AG08395 (cell line): ENCODE measurements at regions not wholly inside any gene's neighbourhood (a gene's known extent, or its start where the extent isn't known, plus 50 kb on each side); places are given as distances from the start of the nearest gene placed in this dataset.

Experiments used
- DNase-seq: peaks from one replicate; pipeline ENCODE4 v3.0.0; 2012; ENCODE audit warnings: mixed read lengths, low spot score

GRCh38 chr3:148023994-148024393, 614.8 kb downstream of the ZIC1 start:
- peak; percentile 76 for DNase-seq

GRCh38 chr3:148026009-148026588, 616.9 kb downstream of the ZIC1 start:
- no peak for DNase-seq

GRCh38 chr3:148030975-148031374, 621.8 kb downstream of the ZIC1 start:
- DNase-seq, result no peak

GRCh38 chr3:148034353-148034752, 625.2 kb downstream of the ZIC1 start:
- DNase-seq, result no peak

GRCh38 chr3:148036331-148036876, 627.2 kb downstream of the ZIC1 start:
- DNase-seq, result no peak

GRCh38 chr3:148042663-148043445, 633.7 kb downstream of the ZIC1 start:
- peak; percentile 19 for DNase-seq

GRCh38 chr3:148044151-148044550, 635.0 kb downstream of the ZIC1 start:
- DNase-seq, result no peak

GRCh38 chr3:148054999-148055398, 642.7 kb upstream of the AGTR1 start:
- no peak for DNase-seq

- no peak for DNase-seq
These were observed 635.1 kb upstream of the AGTR1 start for GRCh38 chr3:148062590-148062989.

- DNase-seq, result no peak
These were observed 630.9 kb upstream of the AGTR1 start for GRCh38 chr3:148066802-148067201.

GRCh38 chr3:148068466-148068865, 629.2 kb upstream of the AGTR1 start:
- DNase-seq, result no peak

- no peak for DNase-seq
These were observed 627.7 kb upstream of the AGTR1 start for GRCh38 chr3:148070041-148070440.

- DNase-seq, result no peak
These were observed 623.8 kb upstream of the AGTR1 start for GRCh38 chr3:148073721-148074456.

GRCh38 chr3:148074946-148075345, 622.8 kb upstream of the AGTR1 start:
- DNase-seq, result no peak

- DNase-seq, result peak; percentile 64
These were observed 621.7 kb upstream of the AGTR1 start for GRCh38 chr3:148075771-148076716.

- no peak for DNase-seq
These were observed 620.3 kb upstream of the AGTR1 start for GRCh38 chr3:148077318-148077923.

GRCh38 chr3:148077965-148078364, 619.7 kb upstream of the AGTR1 start:
- DNase-seq, result no peak

- DNase-seq, result no peak
These were observed 619.0 kb upstream of the AGTR1 start for GRCh38 chr3:148078658-148079057.

GRCh38 chr3:148079370-148079769, 618.3 kb upstream of the AGTR1 start:
- DNase-seq, result no peak

- DNase-seq, result no peak
These were observed 615.8 kb upstream of the AGTR1 start for GRCh38 chr3:148081926-148082325.
